BE2C (cell line): ENCODE measurements at regions not wholly inside any gene's neighbourhood (a gene's known extent, or its start where the extent isn't known, plus 50 kb on each side); places are given as distances from the start of the nearest gene placed in this dataset.
"Not testable (repeated sequence)": the region's sequence is repeated elsewhere in the genome, so short reads cannot be mapped to it uniquely, and the experiment has no call there.

ENCODE experiments used
- DNase-seq: peaks from one replicate; pipeline ENCODE4 v3.0.0-alpha.2; 2020
- H3K27me3 ChIP-seq: fragments of 250-450 bp; sonication (Bioruptor Pico); 2 replicates; pipeline ENCODE4 v1.5.1; 2020; ENCODE audit warnings: mild to moderate bottlenecking
- H3K36me3 ChIP-seq: fragments of 250-450 bp; sonication (Bioruptor Pico); 2 replicates; pipeline ENCODE4 v1.5.1; 2020; ENCODE audit warnings: mild to moderate bottlenecking
- H3K4me1 ChIP-seq: fragments of 250-450 bp; sonication (Bioruptor Pico); 2 replicates; pipeline ENCODE4 v1.5.1; 2020
- H3K4me3 ChIP-seq: 2 replicates; pipeline ENCODE4 v1.5.1; 2011; ENCODE audit warnings: low read depth, low read length
- H3K9me3 ChIP-seq: fragments of 250-450 bp; sonication (Bioruptor Pico); 2 replicates; pipeline ENCODE4 v1.5.1; 2020
- TF ChIP-seq, protein P1 (sequence below): IDR thresholded peaks from 2 replicates; pipeline ENCODE4 v1.5.1; 2012; ENCODE audit warnings: mild to moderate bottlenecking, low read depth, low read length

DNA sequence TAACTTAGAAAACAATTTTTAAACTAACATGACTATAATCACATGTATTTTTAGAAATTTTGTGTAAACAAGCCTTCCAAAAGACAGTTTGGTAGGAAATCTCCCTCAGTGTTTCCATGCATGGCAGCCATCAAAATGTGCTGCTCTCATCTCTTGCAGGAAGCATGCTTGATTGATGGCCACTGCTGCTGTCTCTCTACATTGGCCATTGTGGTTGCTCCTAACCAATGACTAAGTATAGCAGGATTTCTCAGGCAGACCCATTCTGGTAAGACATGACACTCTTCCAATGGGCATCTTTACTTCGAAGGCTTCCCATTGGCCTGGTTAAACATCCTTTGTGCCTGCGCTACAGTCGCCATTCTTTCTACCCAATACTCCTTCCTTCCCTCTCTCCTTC lies 78.9 kb upstream of the GUCY1A1 start:
- H3K27me3 ChIP-seq, result no peaks in the 10 kb centered on the region
- H3K36me3 ChIP-seq, result no peaks in the 10 kb centered on the region
- no peaks in the 10 kb centered on the region for H3K9me3 ChIP-seq
- TF ChIP-seq, protein P1, sequence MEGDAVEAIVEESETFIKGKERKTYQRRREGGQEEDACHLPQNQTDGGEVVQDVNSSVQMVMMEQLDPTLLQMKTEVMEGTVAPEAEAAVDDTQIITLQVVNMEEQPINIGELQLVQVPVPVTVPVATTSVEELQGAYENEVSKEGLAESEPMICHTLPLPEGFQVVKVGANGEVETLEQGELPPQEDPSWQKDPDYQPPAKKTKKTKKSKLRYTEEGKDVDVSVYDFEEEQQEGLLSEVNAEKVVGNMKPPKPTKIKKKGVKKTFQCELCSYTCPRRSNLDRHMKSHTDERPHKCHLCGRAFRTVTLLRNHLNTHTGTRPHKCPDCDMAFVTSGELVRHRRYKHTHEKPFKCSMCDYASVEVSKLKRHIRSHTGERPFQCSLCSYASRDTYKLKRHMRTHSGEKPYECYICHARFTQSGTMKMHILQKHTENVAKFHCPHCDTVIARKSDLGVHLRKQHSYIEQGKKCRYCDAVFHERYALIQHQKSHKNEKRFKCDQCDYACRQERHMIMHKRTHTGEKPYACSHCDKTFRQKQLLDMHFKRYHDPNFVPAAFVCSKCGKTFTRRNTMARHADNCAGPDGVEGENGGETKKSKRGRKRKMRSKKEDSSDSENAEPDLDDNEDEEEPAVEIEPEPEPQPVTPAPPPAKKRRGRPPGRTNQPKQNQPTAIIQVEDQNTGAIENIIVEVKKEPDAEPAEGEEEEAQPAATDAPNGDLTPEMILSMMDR, result no peak
- peaks cover 3% of the 10 kb centered on the region for H3K4me1 ChIP-seq
- no peak for DNase-seq
- H3K4me3 ChIP-seq, result no peak overlapping the region

DNA sequence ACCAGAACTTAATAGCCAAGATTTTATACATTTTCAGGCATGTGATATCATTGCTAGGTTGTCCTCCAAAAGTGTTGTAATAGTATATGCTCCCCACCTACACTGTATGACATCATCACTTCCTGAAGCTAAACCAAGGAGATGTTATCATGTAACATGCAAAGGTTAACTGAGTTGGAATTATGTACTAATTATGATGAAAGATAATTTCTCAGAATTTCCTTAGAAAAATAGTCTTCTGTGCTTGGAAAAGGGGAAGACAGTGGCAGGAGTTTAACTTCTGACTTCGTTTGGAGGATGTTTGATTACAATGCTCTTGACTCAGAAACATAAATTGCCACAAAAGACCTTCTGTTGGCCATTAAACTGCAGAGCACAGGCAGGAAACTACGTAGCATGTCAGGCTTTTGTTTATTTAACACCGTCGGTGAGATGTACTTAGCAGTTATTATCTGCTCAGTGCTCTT lies 83.6 kb upstream of the GUCY1A1 start:
- H3K4me3 ChIP-seq, result no peak overlapping the region
- no peak for DNase-seq

DNA sequence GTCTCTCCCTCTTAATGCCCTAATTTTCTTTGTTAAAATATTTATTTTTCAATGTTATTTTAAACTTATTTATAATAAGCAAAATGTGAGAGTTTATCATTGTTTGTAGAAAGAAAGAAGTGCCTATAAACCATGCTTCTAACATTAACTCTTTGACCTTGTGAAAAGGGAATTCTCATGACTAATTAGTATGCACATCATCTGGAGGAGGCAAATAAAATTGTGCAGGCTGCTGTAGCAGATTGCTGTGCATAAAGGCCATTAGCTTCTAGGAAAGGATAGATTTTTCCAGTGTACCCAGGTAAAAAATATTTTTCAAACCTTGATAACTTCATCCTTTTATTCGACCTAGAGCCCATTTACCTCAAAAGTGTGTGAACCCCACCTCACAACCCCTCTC lies 84.6 kb upstream of the GUCY1A1 start:
- no peak overlapping the region for H3K4me3 ChIP-seq
- DNase-seq, result no peak
- H3K27me3 ChIP-seq, result no peaks in the 10 kb centered on the region
- no peaks in the 10 kb centered on the region for H3K36me3 ChIP-seq
- peaks cover 6% of the 10 kb centered on the region; the same call in 1 of the 2 replicates for H3K4me1 ChIP-seq
- no peaks in the 10 kb centered on the region for H3K9me3 ChIP-seq
- TF ChIP-seq, protein P1, result no peak

More for the DNA sequence above, 83.6 kb upstream of the GUCY1A1 start:
- H3K4me1 ChIP-seq, result peaks cover 6% of the 10 kb centered on the region; the same call in 1 of the 2 replicates
- H3K36me3 ChIP-seq, result no peaks in the 10 kb centered on the region
- TF ChIP-seq, protein P1, result no peak
- no peaks in the 10 kb centered on the region for H3K9me3 ChIP-seq
- no peaks in the 10 kb centered on the region for H3K27me3 ChIP-seq

DNA sequence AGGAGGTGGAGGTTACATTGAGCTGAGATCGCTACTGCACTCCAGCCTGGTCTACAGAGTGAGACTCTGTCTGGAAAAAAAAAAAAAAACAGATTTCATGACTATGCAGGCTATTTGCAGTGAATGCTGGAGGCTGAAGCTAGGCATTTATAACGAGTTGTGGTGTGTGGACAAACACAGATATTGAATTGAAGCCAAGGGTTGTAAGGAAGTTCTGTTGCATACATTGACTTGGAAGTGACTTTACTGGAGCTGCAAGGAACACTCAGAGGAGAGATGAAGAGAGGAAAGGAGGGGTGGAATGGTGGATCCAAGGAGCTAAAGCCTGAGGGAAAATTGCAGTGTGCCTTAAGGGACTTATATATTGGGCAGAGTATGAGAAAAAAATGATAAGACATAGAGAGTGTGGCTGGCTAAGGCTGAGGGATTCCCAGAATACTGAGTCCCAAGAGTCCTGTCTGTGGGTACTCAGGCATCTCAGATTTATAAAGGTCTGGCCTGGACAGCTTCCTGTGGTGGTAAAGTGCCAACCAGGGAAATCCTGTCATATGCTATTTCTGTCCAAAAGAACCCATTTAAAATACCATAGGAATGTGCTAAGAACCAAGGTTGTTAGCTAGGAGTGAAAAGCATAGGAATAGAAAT lies 87.8 kb upstream of the GUCY1A1 start:
- DNase-seq, result no peak
- Histone ChIP-seq H3K36me3 (no peaks in the 10 kb centered on the region), H3K4me3 (no peak overlapping the region), H3K27me3 (no peaks in the 10 kb centered on the region), H3K9me3 (no peaks in the 10 kb centered on the region), H3K4me1 (peaks cover 6% of the 10 kb centered on the region; the same call in 1 of the 2 replicates)
- TF ChIP-seq, protein P1, result no peak

DNA sequence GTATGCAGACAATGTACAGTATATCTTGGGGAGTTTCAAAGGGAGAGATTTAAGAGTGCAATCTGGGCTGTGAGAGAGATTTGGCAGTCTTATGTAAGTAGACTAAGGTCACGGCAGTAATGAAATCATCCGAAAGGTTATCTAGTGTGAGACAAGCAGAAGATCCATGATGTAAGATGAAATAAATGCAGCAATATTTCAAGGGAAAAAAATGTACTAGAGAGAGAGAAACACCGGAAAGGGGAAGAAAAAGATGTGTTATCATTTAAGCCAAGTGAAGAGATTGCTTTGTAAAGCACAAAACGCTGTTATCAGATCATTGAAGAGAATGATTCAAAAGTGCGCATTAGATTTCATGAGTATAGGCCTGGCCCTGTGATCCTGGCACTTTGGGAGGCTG lies 88.4 kb upstream of the GUCY1A1 start:
- DNase-seq, result no peak

DNA sequence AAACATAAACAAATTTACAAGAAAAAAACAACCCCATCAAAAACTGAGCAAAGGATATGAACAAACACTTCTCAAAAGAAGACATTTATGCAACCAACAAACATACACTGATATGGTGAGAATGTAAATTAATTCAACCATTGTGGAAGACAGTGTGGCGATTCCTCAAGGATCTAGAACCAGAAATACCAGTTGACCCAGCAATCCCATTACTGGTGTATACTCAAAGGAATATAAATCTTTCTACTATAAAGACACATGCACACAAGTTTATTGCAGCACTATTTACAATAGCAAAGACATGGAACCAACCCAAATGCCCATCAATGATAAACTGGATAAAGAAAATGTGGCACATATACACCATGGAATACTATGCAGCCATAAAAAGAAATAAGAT lies 92.3 kb upstream of the GUCY1A1 start:
- H3K36me3 ChIP-seq, H3K9me3 ChIP-seq, H3K27me3 ChIP-seq, H3K4me3 ChIP-seq, DNase-seq: not testable (repeated sequence)
- peaks cover 17% of the 10 kb centered on the region for H3K4me1 ChIP-seq

More for the DNA sequence above, 88.4 kb upstream of the GUCY1A1 start:
- H3K9me3 ChIP-seq, result no peaks in the 10 kb centered on the region
- no peaks in the 10 kb centered on the region for H3K36me3 ChIP-seq
- H3K4me3 ChIP-seq, result no peak overlapping the region
- peaks cover 6% of the 10 kb centered on the region; the same call in 1 of the 2 replicates for H3K4me1 ChIP-seq
- no peaks in the 10 kb centered on the region for H3K27me3 ChIP-seq
- TF ChIP-seq, protein P1, result no peak
